Stimulated activated CD4-positive, alpha-beta T cell treated with anti-CD3 and anti-CD28 coated beads, Interleukin-1b, Interleukin-23, amount 100 ng/mL, for 1 hour (primary cell): ENCODE measurements at regions not wholly inside any gene's neighbourhood (a gene's known extent, or its start where the extent isn't known, plus 50 kb on each side); places are given as distances from the start of the nearest gene placed in this dataset.

Experiments
- DNase-seq, 2 donors: peaks; one replicate each; pipeline ENCODE4 v3.0.0-alpha.2; 2020; ENCODE audit warnings: low read depth in 2 of 2

- no peak for DNase-seq
Measured at GRCh38 chr20:52263757-52264156, 72.2 kb upstream of the ZFP64 start.

- DNase-seq = no peak
Measured at GRCh38 chr20:52261792-52262191, 70.2 kb upstream of the ZFP64 start.

- DNase-seq = no peak
Measured at GRCh38 chr20:52259295-52259694, 67.7 kb upstream of the ZFP64 start.

DNA sequence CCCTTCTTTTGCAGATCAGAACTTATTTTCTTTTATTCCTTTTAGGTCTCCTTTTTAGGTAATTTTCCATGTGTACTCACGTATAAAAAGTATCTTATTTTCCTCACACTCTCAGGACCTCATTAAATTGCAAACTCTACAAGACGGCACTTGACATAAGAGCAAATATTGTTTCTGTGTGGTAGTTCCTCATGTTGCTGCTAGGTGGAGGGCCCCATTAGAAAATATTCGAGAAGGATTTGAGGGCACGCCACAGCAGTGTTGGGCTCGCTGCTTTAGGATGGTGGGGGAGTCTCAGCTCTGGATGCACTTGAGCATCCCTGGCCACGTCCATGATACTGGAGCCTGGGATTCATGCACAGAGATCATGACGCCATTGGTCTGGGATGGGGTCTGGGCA lies 64.9 kb upstream of the ZFP64 start:
- no peak for DNase-seq

DNA sequence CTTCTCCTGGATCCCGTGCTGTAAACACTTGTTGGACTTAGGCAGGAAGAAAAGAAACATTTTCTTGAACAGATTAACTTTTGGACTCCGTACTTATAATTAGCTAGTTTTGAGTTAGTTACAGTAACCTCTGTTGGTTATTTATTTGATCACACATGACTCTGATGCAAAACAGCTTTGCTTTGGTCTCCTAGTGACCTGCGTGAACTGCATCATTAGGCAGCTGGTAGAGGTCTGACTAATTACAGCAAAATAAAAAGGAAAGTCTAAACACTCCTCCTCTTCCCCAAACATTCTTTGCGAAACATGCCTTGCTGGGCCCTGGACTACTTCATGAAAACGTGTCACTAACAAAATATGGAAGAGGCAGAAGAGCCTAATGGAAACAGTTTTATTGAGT lies 61.1 kb upstream of the ZFP64 start:
- no peak for DNase-seq

- no peak for DNase-seq
Measured at GRCh38 chr20:52251827-52252226, 60.2 kb upstream of the ZFP64 start.

GRCh38 chr20:52251136-52251700 lies 59.6 kb upstream of the ZFP64 start:
- no peak for DNase-seq

DNA sequence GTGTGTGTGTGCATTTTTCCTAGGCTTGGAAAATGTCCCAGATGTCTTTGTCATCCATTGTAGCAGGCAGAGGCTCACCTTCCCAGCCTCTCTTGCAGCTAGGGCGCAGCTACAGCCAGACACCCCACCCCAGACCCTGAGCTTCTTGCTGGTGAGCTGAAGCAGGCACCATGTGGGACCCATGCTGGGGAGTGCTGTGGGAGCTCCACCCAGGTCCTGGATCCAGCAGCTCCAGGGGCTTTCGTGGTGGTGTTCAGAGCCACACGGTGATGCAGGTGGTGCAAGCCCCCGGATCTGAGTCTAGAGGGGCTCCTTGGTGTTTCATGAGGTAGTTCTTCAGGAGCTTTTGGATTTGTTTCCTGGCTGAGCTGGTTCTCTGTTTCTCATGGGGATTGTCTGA lies 56.0 kb upstream of the ZFP64 start:
- DNase-seq = no peak

DNA sequence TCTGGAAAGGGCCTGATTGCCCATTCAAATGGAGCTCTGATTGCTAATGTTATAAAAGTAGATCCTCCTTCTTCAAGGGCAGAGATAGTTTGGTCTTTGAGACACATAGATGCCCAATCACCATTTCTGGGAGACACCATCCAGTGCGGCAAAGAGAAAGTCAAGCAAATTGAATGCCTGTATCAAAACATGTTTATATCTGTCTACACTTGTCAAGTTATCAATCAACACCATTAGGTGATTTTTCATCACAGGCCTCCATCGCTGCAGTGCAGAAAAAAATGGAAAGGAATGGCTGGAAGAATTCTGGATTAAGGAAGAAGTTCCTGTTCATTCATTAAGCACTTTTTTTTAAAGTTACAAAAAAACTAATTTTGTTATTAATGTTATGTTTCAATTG lies 54.8 kb upstream of the ZFP64 start:
- DNase-seq = no peak

GRCh38 chr20:52244702-52245101 lies 53.1 kb upstream of the ZFP64 start:
- no peak for DNase-seq

- no peak for DNase-seq
Measured at GRCh38 chr20:52242237-52243230, 51.0 kb upstream of the ZFP64 start.
